HG03060 (cell line): ENCODE measurements at regions not wholly inside any gene's neighbourhood (a gene's known extent, or its start where the extent isn't known, plus 50 kb on each side); places are given as distances from the start of the nearest gene placed in this dataset.

Experiments
- ATAC-seq: cut with Tn5 transposase; IDR thresholded peaks from one replicate; pipeline ENCODE4 v1.9.1; 2021; ENCODE audit warnings: low read depth, moderate number of reproducible peaks; ENCODE audit not compliant: unreplicated experiment

GRCh38 chr18:42137693-42138375 is 182.8 kb downstream of the PIK3C3 start:
- ATAC-seq = no peak

- no peak for ATAC-seq
Measured at GRCh38 chr18:42141439-42141838, 186.4 kb downstream of the PIK3C3 start.

GRCh38 chr18:42155024-42155423 is 200.0 kb downstream of the PIK3C3 start:
- no peak for ATAC-seq

GRCh38 chr18:42156281-42156680 is 201.2 kb downstream of the PIK3C3 start:
- no peak for ATAC-seq

GRCh38 chr18:42157420-42157819 is 202.4 kb downstream of the PIK3C3 start:
- no peak for ATAC-seq

GRCh38 chr18:42157878-42158277 is 202.8 kb downstream of the PIK3C3 start:
- no peak for ATAC-seq

GRCh38 chr18:42159146-42159545 is 204.1 kb downstream of the PIK3C3 start:
- no peak for ATAC-seq

- no peak for ATAC-seq
Measured at GRCh38 chr18:42163321-42163720, 208.3 kb downstream of the PIK3C3 start.

GRCh38 chr18:42164556-42164955 is 209.5 kb downstream of the PIK3C3 start:
- no peak for ATAC-seq

- no peak for ATAC-seq
Measured at GRCh38 chr18:42165922-42166513, 211.0 kb downstream of the PIK3C3 start.

- ATAC-seq = no peak
Measured at GRCh38 chr18:42168487-42168886, 213.5 kb downstream of the PIK3C3 start.

- ATAC-seq = no peak
Measured at GRCh38 chr18:42168907-42169306, 213.9 kb downstream of the PIK3C3 start.

GRCh38 chr18:42174909-42175308 is 219.9 kb downstream of the PIK3C3 start:
- ATAC-seq = no peak

GRCh38 chr18:42176599-42176998 is 221.6 kb downstream of the PIK3C3 start:
- no peak for ATAC-seq

- ATAC-seq = no peak
Measured at GRCh38 chr18:42177390-42177789, 222.4 kb downstream of the PIK3C3 start.

GRCh38 chr18:42178376-42179080 is 223.5 kb downstream of the PIK3C3 start:
- ATAC-seq = no peak

GRCh38 chr18:42179542-42180121 is 224.6 kb downstream of the PIK3C3 start:
- no peak for ATAC-seq

GRCh38 chr18:42181474-42181873 is 226.4 kb downstream of the PIK3C3 start:
- no peak for ATAC-seq

GRCh38 chr18:42182728-42183700 is 228.0 kb downstream of the PIK3C3 start:
- no peak for ATAC-seq

GRCh38 chr18:42183746-42184145 is 228.7 kb downstream of the PIK3C3 start:
- no peak for ATAC-seq
